Small intestine (tissue), 7 donors: ENCODE measurements at regions not wholly inside any gene's neighbourhood (a gene's known extent, or its start where the extent isn't known, plus 50 kb on each side); places are given as distances from the start of the nearest gene placed in this dataset.

Experiments used
- DNase-seq, 2 donors: peaks; one replicate each; pipeline versions ENCODE4 v3.0.0 to v3.0.0-alpha.2; 2013
- FAIRE-seq: peaks from 2 replicates; lab custom pipeline; 2012; peaks lifted over from hg19 to GRCh38; lab: Jason Lieb, UNC
- H3K27ac ChIP-seq, 3 donors: one replicate each; pipeline ENCODE4 v1.5.1; 2013; ENCODE audit warnings: low read length in 2 of 3, mild to moderate bottlenecking in 2 of 3, control low read depth in 1 of 3, inconsistent platforms in 1 of 3, low read depth in 1 of 3, moderate library complexity in 1 of 3
- H3K27me3 ChIP-seq, 3 donors: one replicate each; pipeline ENCODE4 v1.6.1; 2013; ENCODE audit warnings: low read length in 3 of 3, inconsistent platforms in 1 of 3; ENCODE audit not compliant: control insufficient read depth in 3 of 3, insufficient read depth in 3 of 3
- H3K36me3 ChIP-seq, 3 donors: one replicate each; pipeline ENCODE4 v1.6.1; 2013; ENCODE audit warnings: low read length in 3 of 3, inconsistent platforms in 1 of 3, low read depth in 1 of 3, mild to moderate bottlenecking in 1 of 3, moderate library complexity in 1 of 3; ENCODE audit not compliant: control insufficient read depth in 3 of 3, insufficient read depth in 2 of 3
- H3K4me1 ChIP-seq, 3 donors: one replicate each; pipeline ENCODE4 v1.6.1; 2013; ENCODE audit warnings: low read length in 2 of 3, inconsistent platforms in 1 of 3, low read depth in 1 of 3, mild to moderate bottlenecking in 1 of 3, moderate library complexity in 1 of 3; ENCODE audit not compliant: control insufficient read depth in 3 of 3, insufficient read depth in 2 of 3
- H3K4me3 ChIP-seq, 3 donors: one replicate each; pipeline ENCODE4 v1.5.1; 2013; ENCODE audit warnings: low read length in 3 of 3, control low read depth in 1 of 3, inconsistent platforms in 1 of 3, low read depth in 1 of 3, mild to moderate bottlenecking in 1 of 3, moderate library complexity in 1 of 3
- H3K9me3 ChIP-seq, 2 donors: one replicate each; pipeline ENCODE4 v1.6.1; 2013; ENCODE audit warnings: low read depth in 1 of 2, low read length in 1 of 2; ENCODE audit not compliant: control insufficient read depth in 2 of 2, insufficient read depth in 1 of 2
- WGBS, 3 donors: extraction: QIAGEN DNeasy Blood & Tissue Kit; methylation state at CpG; one replicate each; pipeline ENCODE4 v1.1.7; 2013; 5-methylcytosine and 5-hydroxymethylcytosine counted together
- donor health status: healthy with polysubstance abuse.
- donor health status: control.
- donor health status: control.
- donor health status: Bipolar disorder and iron deficiency.
- donor health status: healthy.

- no peaks in the 10 kb centered on the region for H3K27me3 ChIP-seq
- no peaks in the 10 kb centered on the region for H3K9me3 ChIP-seq
- H3K27ac ChIP-seq = no peak overlapping the region
- no peaks in the 10 kb centered on the region for H3K36me3 ChIP-seq
- FAIRE-seq (no peak), DNase-seq (no peak)
- no peak overlapping the region for H3K4me3 ChIP-seq
- no peaks in the 10 kb centered on the region for H3K4me1 ChIP-seq
These were observed 469.4 kb downstream of the IRS1 start for GRCh38 chr2:226330206-226330605.

DNA sequence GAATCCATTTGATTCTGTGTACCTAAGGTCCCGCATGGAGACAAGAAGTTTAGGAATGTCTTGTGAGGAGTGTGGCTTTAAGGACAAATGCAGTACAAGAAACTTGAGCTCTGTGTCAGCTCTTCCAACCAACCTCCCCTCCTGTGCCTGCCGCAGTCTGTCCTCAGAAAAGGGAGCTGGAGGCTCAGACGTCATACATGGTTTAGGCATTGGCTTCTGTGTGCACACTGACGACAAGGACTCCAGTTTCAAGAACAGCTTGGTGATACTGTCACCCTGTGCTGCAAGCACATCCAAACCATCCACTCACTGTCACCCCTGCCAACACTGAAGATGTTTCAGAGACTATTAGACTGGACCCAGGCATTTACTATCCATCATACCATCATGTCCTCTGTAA lies 470.4 kb downstream of the IRS1 start:
- 83 to 90% (median 87%) methylated on average over 4 of the region's 4 CpGs for WGBS, 3 donors
- H3K4me1 ChIP-seq = no peaks in the 10 kb centered on the region
- no peaks in the 10 kb centered on the region for H3K27me3 ChIP-seq
- no peaks in the 10 kb centered on the region for H3K36me3 ChIP-seq
- DNase-seq (no peak), FAIRE-seq (no peak)
- no peak overlapping the region for H3K27ac ChIP-seq
- no peak overlapping the region for H3K4me3 ChIP-seq
- no peaks in the 10 kb centered on the region for H3K9me3 ChIP-seq

- no peak overlapping the region for H3K4me3 ChIP-seq
- no peak overlapping the region for H3K27ac ChIP-seq
- no peaks in the 10 kb centered on the region for H3K27me3 ChIP-seq
- FAIRE-seq (no peak), DNase-seq (no peak)
- H3K36me3 ChIP-seq = no peaks in the 10 kb centered on the region
- no peaks in the 10 kb centered on the region for H3K9me3 ChIP-seq
- no peaks in the 10 kb centered on the region for H3K4me1 ChIP-seq
- 86 to 93% (median 92%) methylated on average over 4 of the region's 4 CpGs for WGBS, 3 donors
These were observed 471.8 kb downstream of the IRS1 start for GRCh38 chr2:226327830-226328229.

DNA sequence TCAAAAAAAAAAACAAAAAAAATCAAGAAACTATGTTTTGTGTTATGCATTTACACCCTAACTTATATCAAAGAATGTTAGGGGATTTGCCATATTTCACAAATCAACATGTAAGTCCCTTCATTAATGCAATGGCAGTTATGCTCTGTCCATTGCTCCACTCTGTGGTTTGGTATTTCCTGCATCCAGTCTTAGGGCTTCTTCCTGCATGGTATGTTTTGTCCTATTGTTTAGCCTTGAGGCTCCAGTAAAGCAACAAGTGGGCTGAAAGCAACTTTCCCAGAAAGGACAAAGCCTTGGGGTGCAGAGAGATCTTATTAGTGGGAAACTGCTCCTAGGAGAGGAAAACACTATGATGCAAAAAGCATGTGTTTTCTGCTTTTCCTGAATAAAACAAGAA lies 474.1 kb downstream of the IRS1 start:
- FAIRE-seq (no peak), DNase-seq (no peak)
- Histone ChIP-seq H3K4me1 (no peaks in the 10 kb centered on the region), H3K27me3 (no peaks in the 10 kb centered on the region), H3K4me3 (no peak overlapping the region), H3K9me3 (no peaks in the 10 kb centered on the region), H3K36me3 (no peaks in the 10 kb centered on the region), H3K27ac (no peak overlapping the region)

GRCh38 chr2:226320076-226320948 lies 479.3 kb downstream of the IRS1 start:
- no peaks in the 10 kb centered on the region for H3K27me3 ChIP-seq
- H3K27ac ChIP-seq = no peak overlapping the region
- no peaks in the 10 kb centered on the region for H3K4me1 ChIP-seq
- no peak for DNase-seq
- FAIRE-seq = no peak
- 85 to 96% (median 95%) methylated on average over 6 of the region's 6 CpGs for WGBS, 3 donors
- no peak overlapping the region for H3K4me3 ChIP-seq
- no peaks in the 10 kb centered on the region for H3K36me3 ChIP-seq
- no peaks in the 10 kb centered on the region for H3K9me3 ChIP-seq

GRCh38 chr2:226317970-226318369 lies 481.6 kb downstream of the IRS1 start:
- Histone ChIP-seq H3K27ac (no peak overlapping the region), H3K4me1 (no peaks in the 10 kb centered on the region), H3K27me3 (no peaks in the 10 kb centered on the region), H3K36me3 (no peaks in the 10 kb centered on the region), H3K4me3 (no peak overlapping the region), H3K9me3 (no peaks in the 10 kb centered on the region)
- WGBS, 3 donors = 83 to 98% (median 88%) methylated on average over 2 of the region's 2 CpGs
- FAIRE-seq = no peak
- DNase-seq = no peak

DNA sequence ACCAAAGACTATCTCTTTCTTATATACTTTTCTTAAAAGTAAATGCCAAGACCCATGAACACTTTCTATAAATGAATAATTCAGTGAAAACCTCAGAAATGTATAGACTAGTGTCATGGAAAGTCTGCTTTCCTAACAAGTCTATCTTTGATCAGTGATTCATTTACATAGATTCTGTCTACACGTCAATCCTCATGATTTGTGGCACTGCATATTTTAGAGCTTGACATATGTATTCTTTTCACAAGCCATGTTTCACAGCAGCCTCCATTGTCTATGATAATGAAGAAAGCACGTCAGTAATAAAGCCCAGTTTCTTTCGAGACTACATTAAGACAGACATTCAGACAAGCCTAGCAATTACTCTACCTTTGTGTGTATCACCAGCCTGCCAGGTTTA lies 486.6 kb downstream of the IRS1 start:
- Histone ChIP-seq H3K4me1 (no peaks in the 10 kb centered on the region), H3K27me3 (no peaks in the 10 kb centered on the region), H3K36me3 (no peaks in the 10 kb centered on the region), H3K27ac (no peak overlapping the region), H3K9me3 (no peaks in the 10 kb centered on the region), H3K4me3 (no peak overlapping the region)
- 83 to 88% (median 87%) methylated on average over 3 of the region's 3 CpGs for WGBS, 3 donors
- FAIRE-seq = no peak
- DNase-seq = no peak

- no peak for DNase-seq
- Histone ChIP-seq H3K27ac (no peak overlapping the region), H3K27me3 (no peaks in the 10 kb centered on the region), H3K4me3 (no peak overlapping the region), H3K36me3 (no peaks in the 10 kb centered on the region), H3K9me3 (no peaks in the 10 kb centered on the region), H3K4me1 (no peaks in the 10 kb centered on the region)
- no peak for FAIRE-seq
- WGBS, 3 donors = 84 to 92% (median 86%) methylated on average over 5 of the region's 5 CpGs
These were observed 487.5 kb downstream of the IRS1 start for GRCh38 chr2:226312155-226312554.

DNA sequence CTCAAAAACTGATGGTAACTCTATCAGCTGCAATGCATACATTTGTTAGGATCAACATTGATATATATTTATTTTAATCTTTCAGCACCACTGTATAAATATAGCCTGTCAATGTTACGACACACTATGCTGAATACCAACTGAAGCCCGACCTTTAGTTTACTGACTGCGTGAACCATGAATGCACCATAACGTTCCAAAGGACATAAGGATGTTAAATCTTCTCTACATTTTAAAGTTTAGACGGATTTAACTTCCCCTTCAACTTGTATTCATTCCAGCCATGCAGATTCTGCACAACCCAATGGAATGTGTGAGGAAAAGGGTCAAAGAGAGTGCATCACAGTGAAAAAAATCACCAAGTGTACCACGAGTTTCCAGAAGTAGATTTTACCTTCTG lies 489.5 kb downstream of the IRS1 start:
- no peaks in the 10 kb centered on the region for H3K9me3 ChIP-seq
- H3K4me3 ChIP-seq = no peak overlapping the region
- H3K27me3 ChIP-seq = no peaks in the 10 kb centered on the region
- no peak for FAIRE-seq
- no peak overlapping the region for H3K27ac ChIP-seq
- no peak for DNase-seq
- 51 to 68% (median 67%) methylated on average over 6 of the region's 6 CpGs for WGBS, 3 donors
- H3K4me1 ChIP-seq = no peaks in the 10 kb centered on the region
- H3K36me3 ChIP-seq = no peaks in the 10 kb centered on the region
